Fibroblast of the aortic adventitia (primary cell): ENCODE measurements at regions not wholly inside any gene's neighbourhood (a gene's known extent, or its start where the extent isn't known, plus 50 kb on each side); places are given as distances from the start of the nearest gene placed in this dataset. TPM values are rescaled to one million over a fixed set of nuclear protein-coding genes. Genes with fewer than 3 reads are reported as not detected.

Experiments
- DNase-seq: peaks from one replicate; pipeline ENCODE4 v3.0.0-alpha.2; 2010; ENCODE audit warnings: low read depth
- H3K4me3 ChIP-seq: 2 replicates; pipeline ENCODE4 v1.5.1; 2011; ENCODE audit warnings: low read depth, mild to moderate bottlenecking, control low read depth, low read length, moderate library complexity
- CTCF ChIP-seq: IDR thresholded peaks from 2 replicates; pipeline ENCODE4 v1.5.1; 2011; ENCODE audit warnings: mild to moderate bottlenecking, low read length, control low read depth, inconsistent platforms; ENCODE audit not compliant: insufficient read depth
- small RNA-seq: library from RNA; depleted of rRNA; stranded (forward); fragments of <200 nt; gene quantifications from one replicate; pipeline ENCODE3, GENCODE V24; 2012

GRCh38 chr6:12653486-12653885 lies 63.1 kb upstream of the PHACTR1 start:
- DNase-seq, result no peak
- TF ChIP-seq CTCF, result no peak
- H3K4me3 ChIP-seq, result no peak overlapping the region

DNA sequence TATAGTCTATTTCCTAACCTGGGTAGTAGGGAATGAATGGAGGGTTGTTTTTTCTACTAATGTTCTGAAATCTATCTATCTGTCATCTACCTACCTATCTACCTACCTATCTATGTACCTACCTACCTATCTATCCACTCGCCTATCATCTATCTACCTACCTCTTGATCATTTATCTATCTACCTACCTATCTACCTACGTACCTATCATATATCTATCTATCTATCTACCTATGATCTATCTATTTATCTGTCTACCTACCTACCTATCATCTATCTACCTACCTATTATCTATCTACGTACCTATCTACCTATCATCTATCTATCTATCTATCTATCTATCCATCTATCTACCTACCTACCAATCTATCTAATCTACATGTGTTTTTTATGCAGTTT lies 62.5 kb upstream of the PHACTR1 start:
- no peak overlapping the region for H3K4me3 ChIP-seq
- no peak for TF ChIP-seq CTCF
- no peak for DNase-seq

DNA sequence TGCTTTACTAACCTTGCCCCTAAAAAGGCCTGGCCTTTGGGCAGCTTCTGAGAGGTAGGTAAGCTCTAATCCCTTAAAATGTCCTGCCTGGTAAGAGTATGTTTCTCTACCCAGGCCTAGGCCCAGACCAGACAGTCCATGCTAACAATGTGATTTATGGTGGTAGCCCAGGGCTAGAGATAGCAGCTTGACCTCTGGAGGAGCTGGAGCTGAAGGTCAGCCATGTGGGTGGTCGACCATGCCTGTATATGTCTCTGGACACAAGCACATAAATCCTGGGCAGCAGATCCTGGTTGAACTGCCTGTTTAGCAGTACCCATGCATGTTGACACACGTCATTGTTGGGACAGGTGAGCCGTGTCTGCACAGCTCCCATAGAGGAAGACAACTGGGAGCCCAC lies 62.1 kb upstream of the PHACTR1 start:
- no peak for TF ChIP-seq CTCF
- no peak for DNase-seq
- no peak overlapping the region for H3K4me3 ChIP-seq

GRCh38 chr6:12656906-12657305 lies 59.7 kb upstream of the PHACTR1 start:
- DNase-seq, result no peak
- H3K4me3 ChIP-seq, result no peak overlapping the region
- TF ChIP-seq CTCF, result no peak

GRCh38 chr6:12657884-12658283 lies 58.7 kb upstream of the PHACTR1 start:
- no peak for DNase-seq
- no peak for TF ChIP-seq CTCF
- no peak overlapping the region for H3K4me3 ChIP-seq

- no peak for TF ChIP-seq CTCF
- no peak for DNase-seq
- H3K4me3 ChIP-seq, result no peak overlapping the region
Measured at GRCh38 chr6:12661432-12662089, 55.0 kb upstream of the PHACTR1 start.

Small RNA genes lying in the stretch of these regions (small RNA-seq; reads per million reads assigned to genes)
- not detected for gene RN7SKP293
